ENCODE measurements at regions not wholly inside any gene's neighbourhood (a gene's known extent, or its start where the extent isn't known, plus 50 kb on each side); places are given as distances from the start of the nearest gene placed in this dataset.

DNA sequence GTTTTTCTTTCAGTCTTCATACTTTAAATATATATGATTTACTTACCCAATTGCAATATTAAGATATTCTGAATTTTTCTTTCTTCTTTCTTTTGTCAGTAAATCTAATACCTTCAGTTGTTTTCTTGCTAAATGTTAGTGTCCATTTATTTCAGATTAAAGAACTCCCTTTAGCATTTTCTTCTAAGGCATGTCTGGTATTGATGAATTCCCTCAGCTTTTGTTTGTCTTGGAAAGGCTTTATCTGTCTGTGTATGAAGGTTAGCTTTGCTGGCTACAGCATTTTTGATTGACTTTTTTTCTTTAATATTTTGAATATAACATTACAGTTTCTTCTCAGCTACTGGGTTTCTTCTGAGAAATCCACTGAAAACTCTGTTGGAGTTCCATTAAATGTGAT, 64.0 kb upstream of the PLSCR4 start:
- Histone ChIP-seq H3K36me3 (ENCODE audit: low read depth, low read length) (no peaks in the 10 kb centered on the region), H3F3A (ENCODE audit: low read length, unreplicated experiment) (peaks cover 8% of the 10 kb centered on the region), H3K79me2 (ENCODE audit: low read length) (no peaks in the 10 kb centered on the region), H2AFZ (ENCODE audit: low read length) (no peak overlapping the region), H3K4me2 (ENCODE audit: low read length) (peak overlapping the region; percentile 56; the same call in 1 of the 2 replicates), H3K27ac (ENCODE audit: low read length) (peak overlapping the region; percentile 90; the same call in 1 of the 2 replicates), H3K9me3 (ENCODE audit: low read length) (peaks cover 6% of the 10 kb centered on the region; the same call in 1 of the 2 replicates), H3K4me1 (ENCODE audit: insufficient read depth, low read length) (peaks cover 26% of the 10 kb centered on the region), H3K27me3 (ENCODE audit: low read length) (no peaks in the 10 kb centered on the region), H3K9ac (ENCODE audit: low read length) (no peak overlapping the region), H4K20me1 (ENCODE audit: low read length) (no peaks in the 10 kb centered on the region), H3K4me3 (ENCODE audit: low read length) (no peak overlapping the region), H3K9me2 (replicated peaks; ENCODE audit: low read length) (no peaks in the 10 kb centered on the region)
- no TSS peak for BruUV-seq (replicated peaks)
- DNase-seq, result no peak
- ChIA-PET POLR2A (ENCODE audit: unreplicated experiment) (no interaction called here), CTCF (no interaction called here)
- no peak for ATAC-seq
- no peak for TF ChIP-seq EZH2 (IDR thresholded peaks at IDR 0.05; ENCODE audit: low read length, unreplicated experiment)
- TF ChIP-seq, protein P1, sequence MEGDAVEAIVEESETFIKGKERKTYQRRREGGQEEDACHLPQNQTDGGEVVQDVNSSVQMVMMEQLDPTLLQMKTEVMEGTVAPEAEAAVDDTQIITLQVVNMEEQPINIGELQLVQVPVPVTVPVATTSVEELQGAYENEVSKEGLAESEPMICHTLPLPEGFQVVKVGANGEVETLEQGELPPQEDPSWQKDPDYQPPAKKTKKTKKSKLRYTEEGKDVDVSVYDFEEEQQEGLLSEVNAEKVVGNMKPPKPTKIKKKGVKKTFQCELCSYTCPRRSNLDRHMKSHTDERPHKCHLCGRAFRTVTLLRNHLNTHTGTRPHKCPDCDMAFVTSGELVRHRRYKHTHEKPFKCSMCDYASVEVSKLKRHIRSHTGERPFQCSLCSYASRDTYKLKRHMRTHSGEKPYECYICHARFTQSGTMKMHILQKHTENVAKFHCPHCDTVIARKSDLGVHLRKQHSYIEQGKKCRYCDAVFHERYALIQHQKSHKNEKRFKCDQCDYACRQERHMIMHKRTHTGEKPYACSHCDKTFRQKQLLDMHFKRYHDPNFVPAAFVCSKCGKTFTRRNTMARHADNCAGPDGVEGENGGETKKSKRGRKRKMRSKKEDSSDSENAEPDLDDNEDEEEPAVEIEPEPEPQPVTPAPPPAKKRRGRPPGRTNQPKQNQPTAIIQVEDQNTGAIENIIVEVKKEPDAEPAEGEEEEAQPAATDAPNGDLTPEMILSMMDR (conservative IDR thresholded peaks at IDR 0.05; ENCODE audit: low read depth, low read length), result no peak
- no peak for TF ChIP-seq EZH2phosphoT487 (IDR thresholded peaks at IDR 0.05; ENCODE audit: borderline replicate concordance, low read length)
- intact Hi-C loops (cut with micrococcal nuclease), result loop anchor here (5.0 to 10.0 kb wide), 2 partner anchors 50 to 248 kb away; no protein-coding TSS in a partner anchor

DNA sequence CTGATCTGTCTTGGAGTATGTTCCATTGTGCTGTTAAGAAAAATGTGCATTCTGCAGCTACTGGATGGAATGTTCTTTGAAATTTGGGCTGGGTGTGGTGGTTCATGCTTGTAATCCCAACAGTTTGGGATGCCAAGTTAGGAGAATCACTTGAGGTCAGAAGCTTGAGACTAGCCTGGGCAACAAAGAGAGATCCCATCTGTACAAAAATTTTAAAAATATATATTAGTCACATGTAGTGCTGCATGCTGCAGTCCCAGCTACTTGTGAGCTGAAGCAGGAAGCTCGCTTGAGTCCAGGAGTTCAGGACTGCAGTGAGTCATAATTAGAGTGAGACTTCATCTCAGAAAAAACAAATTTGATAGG, 62.8 kb upstream of the PLSCR4 start:
- Histone ChIP-seq H2AFZ (ENCODE audit: low read length) (0 out of 2 replicates have a peak overlapping the region, but pooled peaks have one; percentile 22), H3K4me3 (ENCODE audit: low read length) (0 out of 2 replicates have a peak overlapping the region, but pooled peaks have one; percentile 22), H3K27me3 (ENCODE audit: low read length) (no peaks in the 10 kb centered on the region), H3K79me2 (ENCODE audit: low read length) (no peaks in the 10 kb centered on the region), H3K4me1 (ENCODE audit: insufficient read depth, low read length) (peaks cover 32% of the 10 kb centered on the region), H3K27ac (ENCODE audit: low read length) (peak overlapping the region; percentile 90), H3K4me2 (ENCODE audit: low read length) (peak overlapping the region; percentile 56), H3K36me3 (ENCODE audit: low read depth, low read length) (no peaks in the 10 kb centered on the region), H4K20me1 (ENCODE audit: low read length) (no peaks in the 10 kb centered on the region), H3K9me3 (ENCODE audit: low read length) (peaks cover 6% of the 10 kb centered on the region; the same call in 1 of the 2 replicates), H3F3A (ENCODE audit: low read length, unreplicated experiment) (peaks cover 8% of the 10 kb centered on the region), H3K9ac (ENCODE audit: low read length) (peak overlapping the region; percentile 54), H3K9me2 (replicated peaks; ENCODE audit: low read length) (no peaks in the 10 kb centered on the region)
- TF ChIP-seq EZH2phosphoT487 (IDR thresholded peaks at IDR 0.05; ENCODE audit: borderline replicate concordance, low read length), result no peak
- ChIA-PET CTCF (interaction anchor here (0.8 to 1.2 kb wide), 2 partner anchors 13 to 124 kb away, joined by 3 to 4 read pairs; no protein-coding TSS in a partner anchor), POLR2A (ENCODE audit: unreplicated experiment) (interaction anchor here (0.5 to 0.6 kb wide), 2 partner anchors 155 to 311 kb away, joined by 3 to 4 read pairs; no protein-coding TSS in a partner anchor)
- intact Hi-C loops (cut with micrococcal nuclease), result loop anchor here (1.0 to 10.0 kb wide), 3 partner anchors 49 to 246 kb away; no protein-coding TSS in a partner anchor
- peak; percentile 77 for DNase-seq
- ATAC-seq, result peak; percentile 85
- no TSS peak for BruUV-seq (replicated peaks)

- ChIA-PET CTCF (interaction anchor here (1.2 kb wide), 1 partner anchor 124 kb away, joined by 4 read pairs; no protein-coding TSS in a partner anchor), POLR2A (ENCODE audit: unreplicated experiment) (interaction anchor here (0.5 to 0.6 kb wide), 2 partner anchors 155 to 311 kb away, joined by 3 to 4 read pairs; no protein-coding TSS in a partner anchor)
- no TSS peak for BruUV-seq (replicated peaks)
- intact Hi-C loops (cut with micrococcal nuclease), result loop anchor here (1.0 to 10.0 kb wide), 3 partner anchors 48 to 246 kb away; no protein-coding TSS in a partner anchor
- peaks cover 38% of the 10 kb centered on the region for H3K4me1 ChIP-seq (ENCODE audit: insufficient read depth, low read length)
- peak overlapping the region; percentile 90 for H3K27ac ChIP-seq (ENCODE audit: low read length)
- H3F3A ChIP-seq (ENCODE audit: low read length, unreplicated experiment), result peaks cover 8% of the 10 kb centered on the region
- 0 out of 2 replicates have a peak overlapping the region, but pooled peaks have one; percentile 22 for H3K4me3 ChIP-seq (ENCODE audit: low read length)
- peak; percentile 91 for ATAC-seq
- H3K4me2 ChIP-seq (ENCODE audit: low read length), result peak overlapping the region; percentile 56
- H3K79me2 ChIP-seq (ENCODE audit: low read length), result no peaks in the 10 kb centered on the region
- 0 out of 2 replicates have a peak overlapping the region, but pooled peaks have one; percentile 22 for H2AFZ ChIP-seq (ENCODE audit: low read length)
- peak; percentile 88 for DNase-seq
- H4K20me1 ChIP-seq (ENCODE audit: low read length), result no peaks in the 10 kb centered on the region
- no peaks in the 10 kb centered on the region for H3K36me3 ChIP-seq (ENCODE audit: low read depth, low read length)
- no peak for TF ChIP-seq EZH2 (IDR thresholded peaks at IDR 0.05; ENCODE audit: low read length, unreplicated experiment)
- TF ChIP-seq, protein P1 (conservative IDR thresholded peaks at IDR 0.05; ENCODE audit: low read depth, low read length), result no peak
- no peak for TF ChIP-seq EZH2phosphoT487 (IDR thresholded peaks at IDR 0.05; ENCODE audit: borderline replicate concordance, low read length)
- H3K9ac ChIP-seq (ENCODE audit: low read length), result peak overlapping the region; percentile 54
- H3K9me3 ChIP-seq (ENCODE audit: low read length), result peaks cover 6% of the 10 kb centered on the region; the same call in 1 of the 2 replicates
- H3K27me3 ChIP-seq (ENCODE audit: low read length), result no peaks in the 10 kb centered on the region
- no peaks in the 10 kb centered on the region for H3K9me2 ChIP-seq (replicated peaks; ENCODE audit: low read length)
These were observed 62.3 kb upstream of the PLSCR4 start for GRCh38 chr3:146313031-146313745.

Data from PC-3 (cell line).